DND-41 (cell line): ENCODE measurements at regions not wholly inside any gene's neighbourhood (a gene's known extent, or its start where the extent isn't known, plus 50 kb on each side); places are given as distances from the start of the nearest gene placed in this dataset.

Experiments
- EZH2 ChIP-seq: IDR thresholded peaks from 3 replicates; pipeline ENCODE4 v1.6.1; 2012; ENCODE audit warnings: borderline replicate concordance, low read depth, mild to moderate bottlenecking, moderate library complexity, low read length, inconsistent platforms; ENCODE audit not compliant: severe bottlenecking
- TF ChIP-seq, protein P1 (sequence below): IDR thresholded peaks from 2 replicates; pipeline ENCODE4 v1.5.1; 2012; ENCODE audit warnings: borderline replicate concordance, low read length, moderate library complexity, mild to moderate bottlenecking; ENCODE audit not compliant: poor library complexity, severe bottlenecking; ENCODE audit errors: extremely low read depth

DNA sequence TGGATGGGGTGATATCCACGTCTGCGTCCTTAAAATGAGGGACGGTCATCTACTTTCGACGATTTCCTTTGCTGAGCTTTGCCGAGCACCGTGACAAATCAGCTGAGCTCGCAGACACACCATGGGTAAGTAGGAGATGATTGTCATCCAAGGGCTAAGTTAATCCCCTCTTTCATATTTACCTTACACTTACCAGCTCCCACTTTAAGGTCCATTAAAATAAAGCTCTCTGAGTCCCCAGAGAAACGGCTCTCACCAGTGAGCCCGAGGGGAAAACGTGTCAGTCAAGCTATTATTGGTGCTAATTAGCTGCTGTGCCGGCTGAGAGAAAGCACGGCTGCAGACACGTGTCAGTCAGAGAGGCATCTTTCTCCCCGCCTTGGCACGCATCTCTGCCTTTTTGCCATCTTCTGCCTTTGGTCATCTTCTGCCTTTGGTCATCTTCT is 72.2 kb downstream of the CRLF2 start:
- TF ChIP-seq EZH2, result no peak
- TF ChIP-seq, protein P1, sequence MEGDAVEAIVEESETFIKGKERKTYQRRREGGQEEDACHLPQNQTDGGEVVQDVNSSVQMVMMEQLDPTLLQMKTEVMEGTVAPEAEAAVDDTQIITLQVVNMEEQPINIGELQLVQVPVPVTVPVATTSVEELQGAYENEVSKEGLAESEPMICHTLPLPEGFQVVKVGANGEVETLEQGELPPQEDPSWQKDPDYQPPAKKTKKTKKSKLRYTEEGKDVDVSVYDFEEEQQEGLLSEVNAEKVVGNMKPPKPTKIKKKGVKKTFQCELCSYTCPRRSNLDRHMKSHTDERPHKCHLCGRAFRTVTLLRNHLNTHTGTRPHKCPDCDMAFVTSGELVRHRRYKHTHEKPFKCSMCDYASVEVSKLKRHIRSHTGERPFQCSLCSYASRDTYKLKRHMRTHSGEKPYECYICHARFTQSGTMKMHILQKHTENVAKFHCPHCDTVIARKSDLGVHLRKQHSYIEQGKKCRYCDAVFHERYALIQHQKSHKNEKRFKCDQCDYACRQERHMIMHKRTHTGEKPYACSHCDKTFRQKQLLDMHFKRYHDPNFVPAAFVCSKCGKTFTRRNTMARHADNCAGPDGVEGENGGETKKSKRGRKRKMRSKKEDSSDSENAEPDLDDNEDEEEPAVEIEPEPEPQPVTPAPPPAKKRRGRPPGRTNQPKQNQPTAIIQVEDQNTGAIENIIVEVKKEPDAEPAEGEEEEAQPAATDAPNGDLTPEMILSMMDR, result no peak
